ENCODE measurements at regions not wholly inside any gene's neighbourhood (a gene's known extent, or its start where the extent isn't known, plus 50 kb on each side); places are given as distances from the start of the nearest gene placed in this dataset.

GRCh38 chr20:10928841-10929421 lies 255.1 kb upstream of the JAG1 start:
- H3K9me3 ChIP-seq (ENCODE audit: low read depth) = no peaks in the 10 kb centered on the region
- no peak for TF ChIP-seq CTCF (IDR thresholded peaks at IDR 0.05; ENCODE audit: low read depth, low read length)

GRCh38 chr20:10935658-10936402 lies 262.0 kb upstream of the JAG1 start:
- no peak overlapping the region for H3K4me3 ChIP-seq
- H3K4me1 ChIP-seq (ENCODE audit: low read depth) = no peaks in the 10 kb centered on the region
- no peak overlapping the region for H3K27ac ChIP-seq
- TF ChIP-seq CTCF (IDR thresholded peaks at IDR 0.05; ENCODE audit: low read depth, low read length) = no peak
- no peaks in the 10 kb centered on the region for H3K36me3 ChIP-seq
- no peaks in the 10 kb centered on the region for H3K27me3 ChIP-seq
- H3K9me3 ChIP-seq (ENCODE audit: low read depth) = no peaks in the 10 kb centered on the region
- peak in 1 of 2 donors; percentile 34 for DNase-seq (ENCODE audit: low read depth in 1 of 2, low spot score in 1 of 2)

More at GRCh38 chr20:10928841-10929421, 255.1 kb upstream of the JAG1 start:
- H3K27me3 ChIP-seq = no peaks in the 10 kb centered on the region
- H3K4me3 ChIP-seq = no peak overlapping the region
- DNase-seq (ENCODE audit: low read depth in 1 of 2, low spot score in 1 of 2) = peak in 1 of 2 donors; percentile 16
- H3K4me1 ChIP-seq (ENCODE audit: low read depth) = peaks cover 5% of the 10 kb centered on the region
- H3K27ac ChIP-seq = no peak overlapping the region
- H3K36me3 ChIP-seq = no peaks in the 10 kb centered on the region

GRCh38 chr20:10936786-10937185 lies 263.0 kb upstream of the JAG1 start:
- Histone ChIP-seq H3K27me3 (no peaks in the 10 kb centered on the region), H3K36me3 (no peaks in the 10 kb centered on the region), H3K9me3 (ENCODE audit: low read depth) (no peaks in the 10 kb centered on the region), H3K4me1 (ENCODE audit: low read depth) (no peaks in the 10 kb centered on the region), H3K4me3 (no peak overlapping the region), H3K27ac (no peak overlapping the region)
- DNase-seq (ENCODE audit: low read depth in 1 of 2, low spot score in 1 of 2) = no peak
- no peak for TF ChIP-seq CTCF (IDR thresholded peaks at IDR 0.05; ENCODE audit: low read depth, low read length)

- no peak for DNase-seq (ENCODE audit: low read depth in 1 of 2, low spot score in 1 of 2)
- Histone ChIP-seq H3K9me3 (ENCODE audit: low read depth) (no peaks in the 10 kb centered on the region), H3K4me1 (ENCODE audit: low read depth) (no peaks in the 10 kb centered on the region), H3K27me3 (no peaks in the 10 kb centered on the region), H3K27ac (no peak overlapping the region), H3K36me3 (no peaks in the 10 kb centered on the region), H3K4me3 (no peak overlapping the region)
- TF ChIP-seq CTCF (IDR thresholded peaks at IDR 0.05; ENCODE audit: low read depth, low read length) = no peak
Observed at GRCh38 chr20:10939331-10939941, 265.6 kb upstream of the JAG1 start.

GRCh38 chr20:10940941-10941340 lies 267.1 kb upstream of the JAG1 start:
- Histone ChIP-seq H3K9me3 (ENCODE audit: low read depth) (no peaks in the 10 kb centered on the region), H3K27ac (no peak overlapping the region), H3K27me3 (no peaks in the 10 kb centered on the region), H3K4me1 (ENCODE audit: low read depth) (no peaks in the 10 kb centered on the region), H3K4me3 (no peak overlapping the region), H3K36me3 (no peaks in the 10 kb centered on the region)
- no peak for DNase-seq (ENCODE audit: low read depth in 1 of 2, low spot score in 1 of 2)
- no peak for TF ChIP-seq CTCF (IDR thresholded peaks at IDR 0.05; ENCODE audit: low read depth, low read length)
